Urothelium cell line (cell line): ENCODE measurements at regions not wholly inside any gene's neighbourhood (a gene's known extent, or its start where the extent isn't known, plus 50 kb on each side); places are given as distances from the start of the nearest gene placed in this dataset.

Source experiments
- DNase-seq: peaks from one replicate; pipeline ENCODE4 v3.0.0; 2011; ENCODE audit warnings: low spot score, mixed read lengths
- FAIRE-seq: peaks from 2 replicates; lab custom pipeline; 2011; peaks lifted over from hg19 to GRCh38; lab: Jason Lieb, UNC

DNA sequence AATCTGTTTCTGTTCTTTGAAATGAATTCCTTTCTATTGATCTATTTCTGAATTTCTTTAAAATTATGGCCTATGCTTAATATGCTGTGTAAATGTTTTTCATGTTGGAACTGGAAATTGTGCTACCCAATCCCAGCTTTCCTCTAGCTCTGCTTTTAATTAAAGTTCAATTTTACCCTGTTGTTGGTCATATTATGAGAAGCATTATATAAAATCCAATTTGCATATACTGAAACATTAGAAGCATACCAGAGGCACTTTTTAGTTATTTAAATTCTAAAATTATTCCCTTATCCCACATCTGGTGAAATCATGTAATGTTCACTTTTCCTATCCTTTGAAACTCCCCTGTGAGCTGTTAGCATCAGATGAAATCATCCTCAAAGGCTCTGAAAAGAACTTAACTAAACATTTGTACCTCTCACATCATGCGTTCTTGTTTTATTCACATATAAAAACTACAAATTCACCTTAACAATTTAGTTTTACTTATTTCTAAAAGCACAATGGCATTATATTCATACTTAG lies 160.6 kb upstream of the COL21A1 start:
- DNase-seq (no peak), FAIRE-seq (no peak)

DNA sequence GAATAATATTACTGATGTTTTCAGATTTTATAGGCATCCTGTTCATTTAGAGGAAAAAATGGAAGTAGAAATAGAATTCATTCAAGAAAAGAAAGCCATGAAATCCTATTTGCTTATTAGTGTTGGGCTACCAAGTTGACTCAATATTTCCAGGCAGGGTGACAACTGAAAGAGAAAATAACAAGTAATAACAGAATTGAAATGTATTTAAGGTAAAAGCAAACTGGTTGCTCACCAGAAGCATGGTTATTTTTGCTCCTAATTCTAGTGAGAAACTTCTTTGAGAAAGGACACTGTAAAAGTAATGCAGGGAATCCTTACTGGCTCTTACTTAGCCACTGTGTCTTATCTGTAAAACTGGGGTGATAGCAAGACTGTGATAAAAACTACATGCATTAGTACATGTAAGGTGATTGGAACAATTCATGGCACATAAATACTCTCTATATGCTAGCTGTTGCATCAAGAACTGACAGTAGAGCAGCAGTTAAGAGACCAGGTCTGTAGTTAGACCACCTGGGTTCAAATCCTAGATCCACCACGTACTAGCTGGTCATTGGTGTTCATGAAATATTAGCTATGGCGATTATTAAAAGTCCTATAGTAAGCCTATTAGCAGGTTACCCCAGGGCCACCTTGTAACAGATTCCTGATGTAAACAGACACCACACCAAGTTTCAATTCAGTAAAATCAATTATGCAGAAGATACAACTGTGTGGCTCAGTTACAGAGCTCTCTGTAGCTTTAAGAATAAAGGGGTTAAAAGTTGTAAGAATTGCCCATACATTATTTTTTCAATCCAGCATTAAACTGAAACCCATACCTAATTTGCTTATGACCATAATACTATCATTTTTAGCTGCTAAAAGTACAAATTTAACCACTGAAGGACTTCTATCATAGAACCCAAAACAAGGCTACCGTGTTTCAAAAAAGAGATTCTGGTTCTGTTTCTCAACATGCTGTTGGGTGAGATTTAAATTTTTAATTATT lies 159.2 kb upstream of the COL21A1 start:
- no peak for DNase-seq
- FAIRE-seq: no peak

DNA sequence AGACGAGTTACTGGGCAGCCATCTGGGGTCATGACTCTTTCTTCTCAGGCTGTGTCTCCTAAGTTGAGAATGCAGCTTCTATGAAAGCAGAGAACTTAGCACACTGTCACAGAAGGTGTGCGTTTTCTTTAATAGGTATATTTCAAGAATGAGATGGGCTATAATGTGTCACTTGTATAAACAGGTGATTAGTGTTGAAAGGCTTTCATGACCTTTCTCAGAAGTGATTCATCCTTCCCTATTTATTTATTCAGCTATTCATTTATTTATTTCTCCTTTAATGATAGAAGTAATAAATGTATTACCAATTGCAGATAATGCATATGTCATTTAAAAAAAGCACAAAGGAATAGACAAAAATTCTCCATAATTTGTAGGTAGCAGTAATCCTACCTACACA lies 157.2 kb upstream of the COL21A1 start:
- DNase-seq (no peak), FAIRE-seq (no peak)

DNA sequence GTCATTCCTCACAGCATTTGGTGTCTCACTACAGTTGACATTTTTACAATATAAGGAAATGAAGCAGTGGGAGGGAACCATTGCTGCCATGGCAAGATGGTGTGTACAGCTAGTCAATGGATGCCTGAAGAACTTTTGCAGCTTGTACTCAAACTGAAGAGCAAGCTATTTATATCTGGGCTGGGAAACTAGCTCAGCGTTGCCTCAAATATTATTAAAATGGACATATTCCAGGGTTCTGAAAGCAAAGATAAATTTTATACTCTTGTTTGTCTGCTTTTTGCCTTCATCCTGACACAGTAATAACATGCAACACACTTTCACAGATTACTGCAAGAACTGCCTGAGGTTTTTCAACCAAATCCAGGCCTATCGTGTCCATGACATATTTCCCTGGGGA lies 156.4 kb upstream of the COL21A1 start:
- FAIRE-seq (no peak), DNase-seq (no peak)

DNA sequence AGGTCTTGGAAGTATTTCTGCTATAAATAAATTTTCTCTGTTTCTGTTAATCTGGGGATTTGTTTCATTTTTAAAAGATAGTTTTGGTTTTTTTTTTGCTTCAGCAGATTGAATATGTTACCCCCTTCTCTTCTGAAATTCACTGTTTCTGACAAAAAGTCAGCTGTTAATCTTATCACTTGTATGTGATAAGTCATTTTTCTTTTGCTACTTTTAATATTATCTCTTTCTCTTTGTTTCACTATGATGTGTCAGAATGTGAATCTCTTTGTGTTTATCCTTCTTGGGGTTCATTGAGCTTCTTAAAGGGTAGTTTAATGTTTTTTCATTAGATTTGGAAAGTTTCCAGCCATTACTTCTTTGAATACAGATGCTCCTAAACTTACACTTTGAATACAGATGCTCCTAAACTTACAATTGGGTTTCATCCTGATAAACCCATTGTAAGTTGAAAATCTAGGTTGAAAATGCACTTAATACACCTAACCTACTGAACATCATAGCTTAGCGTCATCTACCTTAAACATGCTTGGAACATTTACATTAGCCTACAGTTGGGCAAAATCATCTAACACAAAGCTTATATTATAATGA lies 154.2 kb upstream of the COL21A1 start:
- FAIRE-seq: no peak
- DNase-seq: no peak

DNA sequence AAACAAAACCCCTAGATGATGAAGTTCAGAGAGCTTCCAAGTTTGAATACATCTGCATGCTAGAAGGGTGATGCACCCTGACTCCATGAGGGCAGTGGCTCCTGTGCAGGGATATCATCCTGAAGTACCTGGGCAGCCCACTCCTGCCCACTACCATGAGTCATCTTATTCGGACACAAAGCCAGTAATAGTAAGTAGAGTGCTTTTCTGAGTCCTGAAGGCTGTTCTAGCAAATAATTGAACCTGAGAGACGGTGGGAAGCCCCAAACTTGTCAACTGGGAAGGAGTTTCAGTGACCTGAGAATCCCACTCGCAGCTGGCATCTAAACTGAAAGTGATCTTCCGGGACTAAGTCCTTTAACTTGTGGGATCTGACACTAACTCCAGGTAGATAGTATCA lies 152.9 kb upstream of the COL21A1 start:
- FAIRE-seq: no peak
- no peak for DNase-seq

DNA sequence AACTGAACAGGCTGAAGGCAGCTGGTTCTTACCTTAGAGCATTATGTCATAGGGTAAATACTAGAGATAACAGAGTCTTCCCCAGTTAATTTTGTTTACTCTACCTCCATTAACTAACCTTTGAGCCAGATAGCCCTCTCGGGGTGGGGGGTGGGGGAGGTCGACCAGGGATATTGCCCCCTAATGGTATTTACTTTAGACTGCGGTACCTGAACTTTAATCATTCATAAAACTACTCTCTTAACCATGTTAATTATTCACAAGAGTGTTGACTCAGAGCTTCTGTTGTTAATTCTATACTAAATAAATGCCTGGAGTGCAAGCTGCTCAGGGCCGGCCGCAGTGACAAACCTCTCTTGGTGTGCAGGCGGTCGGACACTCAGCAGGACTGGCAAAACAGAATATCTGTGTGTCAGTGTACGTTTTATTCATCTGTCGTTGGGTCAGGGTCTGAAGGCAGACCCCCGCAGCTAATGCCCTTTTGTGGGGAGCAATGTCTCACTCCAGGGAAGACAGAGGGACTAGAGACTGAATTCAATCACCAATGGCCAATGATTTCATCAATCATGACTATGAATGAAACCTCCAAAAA lies 152.4 kb upstream of the COL21A1 start:
- FAIRE-seq: peak; percentile 27
- DNase-seq: no peak

DNA sequence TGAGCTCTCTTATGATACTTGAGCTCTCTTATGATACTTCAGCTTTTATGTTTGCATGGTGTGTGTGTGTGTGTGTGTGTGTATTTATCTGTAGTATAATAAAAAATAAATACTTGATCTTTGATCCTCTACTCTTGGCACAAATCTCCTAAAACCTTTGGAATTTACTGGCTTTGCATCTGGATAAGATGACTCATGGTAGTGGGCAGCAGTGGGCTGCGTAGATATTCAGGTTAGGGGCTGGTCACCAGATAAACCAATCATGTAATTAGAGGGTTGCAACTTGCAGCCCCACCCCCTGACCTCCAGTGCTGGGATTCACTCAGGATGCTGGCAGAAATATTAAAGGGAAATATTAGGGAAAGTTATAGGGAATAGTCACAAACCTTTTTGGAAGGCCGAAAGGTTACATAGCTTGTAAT lies 151.9 kb upstream of the COL21A1 start:
- FAIRE-seq (peak; percentile 17), DNase-seq (peak; percentile 66)

DNA sequence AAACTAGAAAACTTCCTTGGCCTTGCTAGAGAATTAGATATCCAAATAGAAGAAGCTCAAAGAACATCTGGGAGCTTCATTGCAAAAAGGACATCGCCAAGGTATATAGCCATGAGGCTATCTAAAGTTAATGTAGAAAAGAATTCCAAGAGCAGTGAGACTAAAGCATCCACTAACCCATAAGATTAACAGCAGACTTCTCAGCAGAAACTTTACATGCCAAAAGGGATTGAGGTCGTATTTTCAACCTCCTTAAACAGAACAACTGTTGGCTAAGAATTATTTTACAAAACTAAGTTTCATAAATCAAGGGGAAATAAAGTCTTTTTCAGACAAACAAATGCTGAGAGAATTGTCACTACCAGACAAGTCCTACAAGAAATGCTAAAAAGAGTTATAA lies 149.1 kb upstream of the COL21A1 start:
- FAIRE-seq (no peak), DNase-seq (no peak)

DNA sequence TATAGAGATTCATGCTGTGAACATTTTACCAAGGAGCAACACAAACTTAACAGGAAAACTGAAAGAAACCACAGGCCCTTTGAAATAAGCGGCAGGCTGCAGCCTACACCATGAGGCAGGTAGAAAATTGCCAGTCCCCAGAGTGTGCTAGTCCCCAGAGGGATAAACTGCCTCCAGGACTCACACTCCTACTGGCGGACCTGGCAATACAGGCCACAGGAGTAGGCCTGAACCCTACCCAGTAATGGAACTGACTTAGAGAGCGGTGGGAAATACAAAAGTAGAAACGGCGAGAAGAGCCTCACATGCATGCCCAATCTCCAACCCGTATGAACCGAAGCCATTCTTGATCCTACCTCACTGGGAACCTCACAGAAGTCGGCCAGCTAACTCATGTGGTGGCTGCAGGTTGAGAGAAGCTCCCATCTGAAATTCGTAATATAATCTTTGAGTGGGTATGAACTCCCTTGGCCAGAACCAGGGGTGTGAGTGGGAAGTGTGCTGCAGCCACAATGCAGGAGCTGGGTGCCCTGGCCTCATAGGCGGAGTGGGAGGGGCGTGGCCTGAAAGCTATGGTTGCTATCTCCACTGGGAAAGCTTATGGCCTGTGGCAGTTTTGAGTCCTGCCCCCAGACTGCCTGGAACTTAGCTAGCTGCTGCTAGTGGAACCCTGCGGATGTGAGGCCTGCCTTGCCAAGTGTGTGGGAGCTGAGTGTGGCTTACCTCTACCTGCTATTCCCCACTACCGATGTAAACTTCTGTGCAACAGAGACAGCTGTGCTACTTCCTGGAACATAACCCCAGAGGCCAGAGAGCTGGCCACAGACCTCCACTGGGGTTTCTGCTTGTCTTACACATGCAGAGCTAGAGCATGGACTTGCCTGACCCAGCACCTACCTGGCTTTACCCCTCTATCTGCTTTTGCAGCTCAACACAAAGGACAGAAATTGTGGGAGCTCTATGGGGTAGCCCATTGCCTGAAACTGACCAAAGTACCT lies 146.5 kb upstream of the COL21A1 start:
- FAIRE-seq: peak; percentile 90
- DNase-seq: no peak

DNA sequence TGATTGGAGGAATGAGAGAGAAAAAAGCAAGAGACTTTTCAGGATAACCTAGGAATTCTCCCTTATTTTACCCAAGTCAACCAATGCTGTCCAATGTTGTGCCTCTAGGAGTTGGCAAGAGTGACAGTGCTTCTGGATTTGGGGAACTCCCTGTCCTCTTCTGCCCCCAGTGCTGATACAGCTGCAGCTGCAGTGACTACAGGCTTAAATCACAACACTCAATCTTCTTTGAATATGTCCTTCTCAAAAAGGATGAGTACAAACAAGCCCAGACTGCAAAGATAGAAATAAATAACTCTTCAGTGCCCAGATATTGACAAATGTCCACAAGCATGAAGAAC lies 141.0 kb upstream of the COL21A1 start:
- DNase-seq (no peak), FAIRE-seq (no peak)

DNA sequence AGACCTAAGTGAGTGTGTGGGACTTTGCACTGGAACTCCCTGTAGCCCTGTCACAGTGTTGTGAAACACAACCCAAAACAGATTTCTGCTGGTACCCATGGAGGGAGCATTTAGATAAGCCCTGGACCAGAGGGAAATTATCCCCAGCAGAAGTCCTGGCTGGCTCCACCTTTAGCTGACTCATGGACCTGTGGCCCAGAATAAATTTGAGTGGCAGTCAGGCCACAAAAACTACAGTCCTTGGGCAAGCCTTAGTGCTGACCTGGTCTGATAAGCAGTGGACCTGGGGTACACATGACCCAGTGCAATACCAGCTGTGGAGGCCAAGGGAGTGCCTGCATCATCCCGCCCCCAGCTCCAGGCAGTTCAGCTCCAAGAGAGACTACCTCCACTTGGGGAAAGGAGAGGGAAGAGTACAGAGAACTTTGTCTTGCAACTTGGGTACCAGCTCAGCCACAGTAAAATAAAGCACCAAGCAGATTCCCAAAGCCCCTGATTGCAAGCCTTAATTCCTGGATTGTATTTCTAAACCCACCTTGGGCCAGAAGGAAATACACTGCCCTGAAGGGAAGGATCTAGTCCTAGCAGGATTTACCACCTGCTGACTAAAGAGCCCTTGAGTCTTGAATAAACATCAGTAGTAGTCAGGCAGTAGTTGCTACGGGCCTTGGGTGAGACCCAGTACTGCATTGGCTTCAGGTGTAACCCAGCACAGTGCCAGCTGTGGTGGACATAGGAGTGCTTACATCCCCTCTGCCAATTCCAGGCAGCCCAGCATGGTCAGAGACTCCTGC lies 140.4 kb upstream of the COL21A1 start:
- DNase-seq (no peak), FAIRE-seq (no peak)

DNA sequence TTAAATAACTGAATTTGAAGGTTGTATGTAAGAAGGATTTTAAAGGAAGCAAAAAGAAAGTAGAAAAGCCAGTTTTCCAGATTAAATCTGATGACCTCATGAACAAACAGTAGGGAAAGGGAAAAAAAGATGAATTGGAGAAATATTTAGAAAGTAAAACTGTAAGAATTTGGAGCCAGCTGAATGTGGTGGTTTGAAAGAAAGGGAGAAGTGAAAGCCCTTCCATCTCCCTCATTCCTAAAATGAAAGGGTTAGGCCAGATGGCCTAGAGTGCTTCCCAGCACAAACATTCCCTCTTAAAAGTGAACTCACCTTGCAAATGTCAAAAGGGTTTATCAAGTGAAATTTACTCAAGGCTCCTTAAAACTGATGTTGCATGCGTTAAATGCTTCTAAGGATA lies 139.3 kb upstream of the COL21A1 start:
- FAIRE-seq (no peak), DNase-seq (no peak)

DNA sequence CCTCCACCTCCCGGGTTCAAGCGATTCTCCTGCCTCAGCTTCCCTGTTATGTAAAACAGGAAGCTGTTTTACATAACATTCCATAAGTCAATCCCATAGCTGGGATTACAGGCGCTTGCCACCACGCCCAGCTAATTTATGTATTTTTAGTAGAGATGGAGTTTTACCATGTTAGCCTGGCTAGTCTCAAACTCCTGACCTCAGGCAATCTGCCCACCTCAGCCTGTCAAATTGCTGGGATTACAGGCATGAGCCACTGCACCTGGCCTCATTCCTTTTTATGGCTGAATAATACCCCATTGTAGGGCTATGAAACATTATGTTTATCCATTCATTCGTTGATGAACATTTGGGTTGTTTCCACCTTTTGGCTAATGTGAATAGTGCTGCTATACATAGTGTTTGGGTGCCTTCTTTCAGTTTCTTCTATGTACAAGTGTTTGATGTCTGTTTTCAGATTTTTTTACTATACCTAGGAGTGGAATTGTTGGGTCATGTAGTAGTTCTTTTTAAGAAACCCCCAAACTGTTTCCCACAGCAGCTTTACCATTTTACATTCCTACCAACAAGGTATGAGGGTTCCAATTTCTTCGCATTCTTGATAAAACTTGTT lies 138.7 kb upstream of the COL21A1 start:
- DNase-seq (no peak), FAIRE-seq (no peak)

DNA sequence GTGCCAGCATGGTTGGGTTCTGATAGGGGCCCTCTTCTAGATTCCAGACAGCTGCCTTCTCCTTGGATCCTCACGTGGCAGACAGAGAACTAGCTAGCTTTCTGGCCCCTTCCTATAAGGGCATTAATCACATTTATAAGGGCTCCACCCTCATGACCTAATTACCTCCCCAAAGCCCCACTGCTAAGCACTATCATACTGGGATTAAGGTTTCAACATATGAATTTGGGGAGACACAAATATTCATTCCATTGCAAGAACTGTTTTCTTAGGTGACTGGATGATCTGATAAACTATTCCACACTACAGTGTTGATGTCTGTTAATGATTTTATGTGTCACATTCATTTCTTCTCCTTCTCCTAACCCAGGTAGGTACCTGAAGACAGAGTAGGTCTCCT lies 135.8 kb upstream of the COL21A1 start:
- DNase-seq: no peak
- no peak for FAIRE-seq

DNA sequence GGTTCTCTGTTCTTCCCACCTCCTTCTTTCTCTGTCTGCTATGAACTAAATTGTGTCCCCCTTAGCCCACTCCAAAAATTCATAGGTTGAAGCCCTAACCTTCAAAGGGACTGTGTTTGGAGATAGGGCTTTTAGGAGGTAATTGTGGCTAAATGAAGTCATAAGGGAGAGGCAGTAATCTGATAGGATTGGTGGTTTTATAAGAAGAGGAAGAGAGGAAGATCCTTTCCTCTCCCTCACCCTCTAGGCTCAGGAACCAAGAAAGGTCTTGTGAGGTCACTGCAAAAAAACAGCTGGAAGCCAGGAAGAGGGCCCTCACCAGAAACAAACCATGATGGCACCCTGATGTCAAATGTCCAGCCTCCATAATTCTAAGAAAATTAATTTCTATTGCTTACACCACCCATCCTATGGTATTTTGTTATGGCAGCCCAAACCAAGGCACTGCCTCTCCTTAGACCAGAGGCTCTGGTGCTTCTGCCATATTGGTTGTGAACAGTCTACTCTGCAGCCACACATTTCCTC lies 135.1 kb upstream of the COL21A1 start:
- no peak for DNase-seq
- FAIRE-seq: no peak

DNA sequence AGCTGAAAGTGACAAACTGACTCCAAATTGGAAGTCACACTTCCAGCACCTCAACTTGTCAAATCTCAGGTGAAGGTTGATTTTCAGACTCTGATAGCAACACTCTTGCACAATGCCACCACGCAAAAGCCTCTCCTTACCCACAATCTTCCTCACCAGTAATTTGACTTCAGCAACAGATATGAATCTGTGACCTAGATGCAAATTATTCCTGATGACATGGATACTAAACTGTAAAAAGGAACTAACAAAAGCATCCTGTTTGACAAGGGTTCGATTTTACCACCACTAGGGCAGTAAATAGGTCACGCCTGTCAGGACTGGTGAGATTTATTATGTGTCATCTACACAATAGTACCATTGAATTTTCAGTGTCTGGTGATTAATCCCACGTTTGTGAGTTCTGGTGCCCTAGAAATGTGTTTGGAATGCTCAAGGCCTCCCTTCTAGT lies 134.4 kb upstream of the COL21A1 start:
- DNase-seq (peak; percentile 67), FAIRE-seq (no peak)

DNA sequence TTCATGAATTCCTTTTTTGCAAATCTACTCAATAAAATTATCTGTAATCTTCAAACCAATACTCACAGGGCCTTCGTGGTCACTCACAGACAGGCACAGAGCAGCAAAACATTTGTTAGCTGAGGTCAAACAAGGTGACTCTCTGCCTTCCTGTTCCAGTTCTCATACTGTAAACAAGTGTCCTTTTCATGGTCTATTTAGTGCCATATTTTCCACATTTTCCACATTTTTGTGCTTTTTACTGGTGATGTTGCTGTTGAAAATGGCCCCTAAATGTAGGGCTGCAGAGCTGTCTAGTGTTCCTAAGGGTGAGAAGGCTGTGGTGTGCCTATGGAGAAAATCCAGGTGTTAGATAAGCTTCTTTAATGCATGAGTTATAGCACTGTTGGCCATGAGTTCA lies 133.1 kb upstream of the COL21A1 start:
- DNase-seq (no peak), FAIRE-seq (no peak)

DNA sequence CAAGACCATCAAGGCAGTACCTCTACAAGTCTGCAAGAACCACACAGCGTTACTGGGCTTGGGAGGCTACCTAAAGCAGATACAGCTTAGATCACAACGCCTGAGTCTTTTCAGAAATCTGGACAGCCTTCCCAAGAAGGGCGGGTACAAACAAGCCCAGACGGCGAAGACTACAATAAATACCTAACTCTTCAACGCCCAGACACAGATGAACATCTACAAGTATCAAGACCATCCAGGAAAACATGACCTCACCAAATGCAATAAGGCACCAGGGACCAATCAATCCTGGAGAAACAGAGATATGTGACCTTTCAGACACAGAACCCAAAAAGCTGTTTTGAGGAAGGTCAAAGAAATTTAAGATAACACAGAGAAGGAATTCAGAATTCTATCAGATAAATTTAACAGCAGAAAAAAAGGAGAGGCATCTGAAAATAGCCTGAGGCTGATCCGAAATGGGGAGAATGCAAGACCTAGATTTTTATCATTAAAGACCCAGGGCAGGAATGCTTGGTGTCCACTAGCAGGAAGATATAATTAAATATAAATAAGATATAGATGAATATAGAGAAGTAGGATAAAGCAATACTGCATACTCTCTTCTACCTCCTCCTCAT lies 131.7 kb upstream of the COL21A1 start:
- no peak for DNase-seq
- no peak for FAIRE-seq
